HFFc6 (cell line): ENCODE measurements at regions not wholly inside any gene's neighbourhood (a gene's known extent, or its start where the extent isn't known, plus 50 kb on each side); places are given as distances from the start of the nearest gene placed in this dataset.
A peak's percentile ranks its signal among the peaks of the same experiment; 100 is the strongest.

ENCODE experiments used
- DNase-seq: peaks from one replicate; pipeline ENCODE4 v3.0.0-alpha.2; 2018
- H3K27ac Mint-ChIP-seq: 2 replicates; pipeline ENCODE4 v1.8.0; 2020; ENCODE audit warnings: mild to moderate bottlenecking, mixed read lengths
- H3K27me3 Mint-ChIP-seq: 2 replicates; pipeline ENCODE4 v1.8.0; 2021; ENCODE audit warnings: mild to moderate bottlenecking, moderate library complexity, mixed read lengths; ENCODE audit not compliant: insufficient read depth
- H3K36me3 Mint-ChIP-seq: 2 replicates; pipeline ENCODE4 v1.8.0; 2021; ENCODE audit warnings: low read depth, mixed read lengths
- H3K4me1 Mint-ChIP-seq: 2 replicates; pipeline ENCODE4 v1.8.0; 2020; ENCODE audit warnings: low read depth, mixed read lengths
- H3K4me3 Mint-ChIP-seq: 2 replicates; pipeline ENCODE4 v1.8.0; 2020; ENCODE audit warnings: mild to moderate bottlenecking, moderate library complexity, mixed read lengths
- H3K9me3 Mint-ChIP-seq: 2 replicates; pipeline ENCODE4 v1.8.0; 2020; ENCODE audit warnings: mild to moderate bottlenecking, mixed read lengths
- CTCF ChIP-seq: fragments of 200-600 bp; sonication (generic); IDR thresholded peaks from 2 replicates; pipeline ENCODE4 v1.5.0; 2021; ENCODE audit warnings: antibody characterized with exemption, mild to moderate bottlenecking

- DNase-seq, result no peak
- H3K27ac Mint-ChIP-seq, result no peak overlapping the region
- peaks cover 31% of the 10 kb centered on the region for H3K4me1 Mint-ChIP-seq
- peaks cover 10% of the 10 kb centered on the region; the same call in 1 of the 2 replicates for H3K36me3 Mint-ChIP-seq
- H3K4me3 Mint-ChIP-seq, result no peak overlapping the region
- H3K9me3 Mint-ChIP-seq, result peaks cover 8% of the 10 kb centered on the region; the same call in 1 of the 2 replicates
- no peak for TF ChIP-seq CTCF
- peaks cover 17% of the 10 kb centered on the region for H3K27me3 Mint-ChIP-seq
Observed at GRCh38 chr6:26162399-26162798, 75.2 kb downstream of the HFE start.

GRCh38 chr6:26163427-26164119, 76.3 kb downstream of the HFE start:
- Mint-ChIP-seq H3K27me3 (peaks cover 5% of the 10 kb centered on the region), H3K27ac (no peak overlapping the region), H3K4me1 (peaks cover 24% of the 10 kb centered on the region), H3K36me3 (peaks cover 10% of the 10 kb centered on the region; the same call in 1 of the 2 replicates), H3K4me3 (no peak overlapping the region), H3K9me3 (no peaks in the 10 kb centered on the region)
- DNase-seq, result no peak
- TF ChIP-seq CTCF, result no peak

GRCh38 chr6:26164120-26164505, 76.9 kb downstream of the HFE start:
- no peak for TF ChIP-seq CTCF
- Mint-ChIP-seq H3K4me3 (no peak overlapping the region), H3K4me1 (peaks cover 24% of the 10 kb centered on the region), H3K27me3 (peaks cover 2% of the 10 kb centered on the region), H3K9me3 (no peaks in the 10 kb centered on the region), H3K36me3 (peaks cover 10% of the 10 kb centered on the region; the same call in 1 of the 2 replicates), H3K27ac (no peak overlapping the region)
- no peak for DNase-seq

- no peak overlapping the region for H3K27ac Mint-ChIP-seq
- peaks cover 7% of the 10 kb centered on the region; the same call in 1 of the 2 replicates for H3K36me3 Mint-ChIP-seq
- no peak for TF ChIP-seq CTCF
- peaks cover under 1% of the 10 kb centered on the region for H3K27me3 Mint-ChIP-seq
- H3K9me3 Mint-ChIP-seq, result no peaks in the 10 kb centered on the region
- DNase-seq, result no peak
- peaks cover 17% of the 10 kb centered on the region for H3K4me1 Mint-ChIP-seq
- H3K4me3 Mint-ChIP-seq, result no peak overlapping the region
Observed at GRCh38 chr6:26165261-26165790, 78.1 kb downstream of the HFE start.

DNA sequence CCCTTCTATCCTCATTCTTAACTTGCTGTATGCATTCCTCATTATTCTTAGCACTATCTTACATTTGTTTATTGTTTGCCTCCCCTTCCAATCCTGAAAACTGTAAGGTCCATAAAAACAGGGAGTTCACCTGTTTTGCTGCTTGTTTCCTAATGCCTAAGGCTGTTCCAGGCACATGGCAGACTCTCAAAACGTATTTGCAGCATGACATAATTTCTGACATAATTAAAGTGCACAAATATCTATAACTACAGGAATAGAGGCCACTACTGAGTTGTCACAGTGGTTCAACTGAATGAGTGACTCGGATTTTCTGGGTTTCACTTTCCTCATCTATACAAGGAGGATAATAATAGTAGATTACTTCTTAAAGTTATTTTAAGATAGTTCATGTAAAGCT, 83.0 kb downstream of the HFE start:
- TF ChIP-seq CTCF, result no peak
- Mint-ChIP-seq H3K27me3 (peaks cover 2% of the 10 kb centered on the region), H3K9me3 (no peaks in the 10 kb centered on the region), H3K27ac (peak overlapping the region; percentile 99; the same call in 1 of the 2 replicates), H3K36me3 (0 out of 2 replicates have a peak, but pooled peaks cover under 1% of the 10 kb centered on the region), H3K4me3 (no peak overlapping the region), H3K4me1 (peaks cover 32% of the 10 kb centered on the region)
- no peak for DNase-seq
